HG03045 (cell line): ENCODE measurements at regions not wholly inside any gene's neighbourhood (a gene's known extent, or its start where the extent isn't known, plus 50 kb on each side); places are given as distances from the start of the nearest gene placed in this dataset.
"Not testable (repeated sequence)": the region's sequence is repeated elsewhere in the genome, so short reads cannot be mapped to it uniquely, and the experiment has no call there.

Experiments
- ATAC-seq: cut with Tn5 transposase; IDR thresholded peaks from one replicate; pipeline ENCODE4 v1.9.1; 2021; ENCODE audit warnings: mild to moderate bottlenecking, moderate library complexity; ENCODE audit not compliant: unreplicated experiment

DNA sequence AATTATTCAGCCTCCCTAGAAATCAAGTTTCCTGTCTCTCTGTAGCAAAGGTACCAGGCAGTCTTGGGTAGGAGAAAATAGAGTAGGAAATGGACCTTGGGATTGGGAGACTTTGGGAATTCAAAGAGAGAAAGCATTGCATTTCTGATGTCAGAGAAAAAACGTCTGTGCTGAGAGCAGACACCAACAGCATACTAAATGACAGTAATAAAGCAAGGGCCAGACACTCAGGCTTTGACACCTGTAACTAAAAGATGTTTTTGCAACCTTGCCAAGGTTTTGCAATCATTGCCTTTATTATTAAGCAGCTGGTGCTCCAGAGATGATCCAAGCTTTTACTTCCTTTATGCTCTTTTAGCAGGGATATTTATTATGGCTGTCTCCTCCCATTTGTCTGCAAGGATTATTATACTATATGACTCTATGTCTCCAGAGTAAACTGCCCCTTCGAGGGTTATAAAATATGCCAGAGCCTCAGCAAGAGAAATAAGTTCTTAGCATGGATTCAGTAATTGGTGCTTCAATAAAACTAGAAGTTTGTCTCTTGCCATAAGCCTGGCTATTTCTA is 85.2 kb upstream of the GRAMD1B start:
- no peak for ATAC-seq

DNA sequence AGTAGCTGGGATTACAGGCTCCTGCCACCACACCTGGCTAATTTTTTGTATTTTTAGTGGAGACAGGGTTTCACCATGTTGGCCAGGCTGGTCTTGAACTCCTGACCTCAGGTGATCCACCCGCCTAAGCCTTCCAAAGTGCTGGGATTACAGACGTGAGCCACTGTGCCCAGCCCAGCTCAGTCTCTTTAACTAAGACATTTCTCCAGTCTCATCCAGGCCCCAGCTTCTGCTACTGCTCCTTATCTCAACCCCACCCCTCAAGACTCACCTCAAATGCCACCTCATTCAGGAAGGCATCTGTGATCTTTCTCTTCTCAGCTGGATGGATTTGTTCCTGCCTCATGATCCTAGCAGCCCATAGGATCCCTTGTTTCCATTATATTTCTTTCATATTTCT is 85.9 kb upstream of the GRAMD1B start:
- not testable (repeated sequence) for ATAC-seq

- no peak for ATAC-seq
Observed at GRCh38 chr11:123338997-123339752, 90.9 kb upstream of the GRAMD1B start.

- ATAC-seq, result no peak
Observed at GRCh38 chr11:123338266-123338800, 91.7 kb upstream of the GRAMD1B start.

DNA sequence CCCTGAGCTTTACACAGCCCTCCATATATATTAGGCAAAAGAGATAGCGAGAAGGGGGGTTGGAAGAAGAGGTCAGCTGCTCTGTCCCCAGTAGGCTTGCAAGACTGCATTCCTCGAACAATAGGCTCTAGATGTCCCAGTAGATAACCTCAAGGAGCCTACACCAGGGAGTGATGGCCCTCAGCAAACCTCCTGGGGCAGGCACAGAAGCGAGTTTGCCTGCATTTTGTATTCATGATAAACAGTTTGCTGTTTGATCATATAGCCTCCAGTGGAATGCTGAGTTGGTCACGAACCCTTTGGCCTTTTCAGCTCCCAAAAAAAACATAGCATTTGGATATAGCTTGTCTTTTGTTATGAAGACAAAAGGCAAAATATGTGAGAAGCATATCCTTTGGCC is 95.1 kb upstream of the GRAMD1B start:
- no peak for ATAC-seq

DNA sequence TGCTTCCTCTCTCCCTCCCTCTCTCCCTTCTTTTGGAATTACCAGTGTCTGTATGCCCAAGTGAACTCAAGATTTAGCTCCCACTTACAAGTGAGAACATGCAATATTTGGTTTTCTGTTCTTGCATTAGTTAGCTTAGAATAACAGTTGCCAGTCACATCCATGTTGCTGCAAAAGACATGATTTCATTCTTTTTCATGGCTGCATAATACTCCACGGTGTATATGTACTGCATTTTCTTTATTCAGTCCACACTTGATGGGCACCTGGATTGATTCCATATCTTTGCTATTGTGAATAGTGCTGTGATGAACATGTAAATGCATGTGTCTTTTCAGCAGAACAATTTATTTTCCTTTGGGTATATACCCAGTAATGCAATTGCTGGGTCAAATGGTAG is 97.5 kb upstream of the GRAMD1B start:
- not testable (repeated sequence) for ATAC-seq

GRCh38 chr11:123330948-123331347 is 99.1 kb upstream of the GRAMD1B start:
- ATAC-seq, result no peak

- ATAC-seq, result no peak
Observed at GRCh38 chr11:123330471-123330870, 99.6 kb upstream of the GRAMD1B start.

- ATAC-seq, result no peak
Observed at GRCh38 chr11:123330071-123330470, 100.0 kb upstream of the GRAMD1B start.

- ATAC-seq, result no peak
Observed at GRCh38 chr11:123328281-123328867, 101.7 kb upstream of the GRAMD1B start.

DNA sequence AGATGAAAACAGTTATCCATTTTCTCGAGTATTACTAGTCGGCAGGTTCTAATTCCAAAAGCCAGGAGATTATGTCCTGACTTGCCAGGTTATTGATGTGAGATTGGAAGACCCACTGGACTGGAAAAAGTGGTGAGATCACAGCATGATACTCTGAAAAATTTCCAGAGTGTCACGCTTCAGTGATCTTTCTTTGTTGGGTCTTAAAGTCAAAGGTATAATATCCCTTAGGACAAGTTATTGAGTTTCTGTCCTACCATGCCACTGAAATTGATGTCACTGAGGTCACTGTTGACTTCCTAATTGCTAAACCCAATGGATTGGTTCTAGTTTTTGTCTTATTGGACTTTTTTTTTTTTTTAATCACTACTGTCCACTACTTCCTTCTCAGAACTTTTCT is 104.5 kb upstream of the GRAMD1B start:
- ATAC-seq, result no peak

- ATAC-seq, result no peak
Observed at GRCh38 chr11:123323568-123323967, 106.5 kb upstream of the GRAMD1B start.

GRCh38 chr11:123321636-123322035 is 108.4 kb upstream of the GRAMD1B start:
- no peak for ATAC-seq

GRCh38 chr11:123318623-123319022 is 111.4 kb upstream of the GRAMD1B start:
- ATAC-seq, result no peak

DNA sequence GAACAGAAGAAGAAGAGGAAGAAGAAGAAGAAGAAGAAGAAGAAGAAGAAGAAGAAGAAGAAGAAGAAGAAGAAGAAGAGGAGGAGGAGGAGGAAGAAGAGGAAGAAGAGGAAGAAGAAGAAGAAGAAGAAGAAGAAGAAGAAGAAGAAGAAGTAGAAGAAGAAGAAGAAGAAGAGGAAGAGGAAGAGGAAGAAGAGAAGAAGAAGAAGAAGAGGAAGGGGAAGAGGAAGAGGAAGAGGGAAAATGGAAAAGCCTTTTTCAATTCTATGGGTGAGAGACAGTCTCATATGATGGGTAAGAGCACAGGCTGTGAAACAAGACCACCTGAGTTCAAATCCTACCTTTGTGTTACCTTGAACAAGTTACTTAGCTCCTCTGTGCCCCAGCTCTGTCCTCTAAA is 111.9 kb upstream of the GRAMD1B start:
- not testable (repeated sequence) for ATAC-seq

DNA sequence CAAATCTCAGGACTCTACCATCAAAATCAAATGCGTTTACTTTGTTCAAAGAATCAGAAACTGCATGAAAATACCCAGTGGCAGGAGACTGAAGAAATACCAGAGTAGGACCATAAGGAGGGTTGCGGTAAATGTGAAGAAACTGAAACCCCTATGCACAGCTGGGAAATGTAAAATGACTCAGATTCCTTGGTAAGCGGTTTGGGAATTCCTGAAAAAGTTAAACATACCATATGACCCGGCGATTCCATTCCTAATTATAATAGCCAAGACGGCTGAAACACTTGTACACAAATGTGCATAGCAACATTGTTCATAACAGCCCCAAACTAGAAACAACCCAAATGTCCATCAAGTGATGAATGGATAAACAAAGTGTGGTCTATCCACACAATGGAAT is 114.1 kb upstream of the GRAMD1B start:
- no peak for ATAC-seq

DNA sequence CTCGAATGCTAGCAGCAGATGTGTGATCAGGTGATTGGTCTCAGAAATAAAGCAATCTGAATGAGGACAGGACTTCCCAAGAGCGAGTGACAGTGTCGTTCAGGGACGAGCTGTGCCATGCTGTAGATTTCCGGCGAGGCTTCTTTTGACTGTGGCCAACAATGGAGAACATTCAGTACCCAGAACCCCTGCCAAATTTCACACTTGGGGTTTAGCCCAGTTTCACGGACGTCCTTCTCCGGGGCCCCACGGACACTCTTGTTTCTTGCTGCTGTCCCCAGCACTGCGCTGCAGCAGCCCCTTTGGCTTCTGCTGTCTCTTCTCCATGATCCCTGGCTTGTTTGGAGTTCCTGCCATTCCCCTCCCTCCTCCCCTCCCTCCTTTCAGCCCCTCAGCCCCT is 115.1 kb upstream of the GRAMD1B start:
- ATAC-seq, result no peak

DNA sequence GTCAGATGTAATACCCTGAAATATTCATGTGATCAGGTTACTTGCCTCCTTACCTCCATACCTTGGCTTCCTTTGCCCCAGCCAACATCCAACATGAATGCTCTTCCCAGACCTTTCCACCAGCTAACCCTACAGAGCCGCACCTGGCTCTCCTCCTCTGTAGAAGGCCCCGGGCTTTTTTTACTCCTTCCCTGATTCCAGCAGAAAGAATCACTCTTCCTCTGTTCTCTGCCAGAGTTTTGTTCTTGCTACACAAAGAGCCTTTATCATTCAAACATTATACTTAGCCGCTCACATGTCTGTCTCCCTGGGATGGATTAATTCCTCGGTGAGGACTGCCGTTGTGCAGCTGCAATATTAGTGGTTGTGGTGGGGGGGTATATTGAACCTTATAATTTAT is 116.8 kb upstream of the GRAMD1B start:
- no peak for ATAC-seq

DNA sequence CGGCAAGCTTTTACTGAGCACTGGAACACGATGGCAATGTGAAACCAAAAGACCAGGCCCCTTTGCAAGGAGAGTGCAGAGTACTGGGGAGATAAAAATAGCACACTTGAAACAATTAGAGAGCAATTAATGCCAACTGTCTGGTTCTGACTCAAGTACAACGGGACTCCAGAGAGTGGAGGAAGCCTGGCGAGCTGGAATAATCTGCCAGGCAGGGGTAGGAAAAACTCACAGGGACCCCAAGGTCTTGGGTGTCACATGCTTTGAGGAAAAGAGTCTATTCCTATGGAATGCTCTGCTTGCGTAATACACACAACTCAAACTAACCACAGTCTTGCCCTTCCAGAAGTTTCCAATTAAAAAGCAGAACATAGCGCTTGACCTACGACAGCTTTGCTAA is 113.0 kb upstream of the CLMP start:
- ATAC-seq, result no peak

GRCh38 chr11:123307276-123307675 is 112.2 kb upstream of the CLMP start:
- ATAC-seq, result no peak

GRCh38 chr11:123306531-123306930 is 111.5 kb upstream of the CLMP start:
- ATAC-seq, result no peak
